ENCODE measurements at regions not wholly inside any gene's neighbourhood (a gene's known extent, or its start where the extent isn't known, plus 50 kb on each side); places are given as distances from the start of the nearest gene placed in this dataset.

GRCh38 chr4:166538491-166539005 lies 665.5 kb downstream of the TLL1 start:
- no peak for TF ChIP-seq CTCF (IDR thresholded peaks at IDR 0.05; ENCODE audit: partially characterized antibody, unreplicated experiment)
- H3K27ac Mint-ChIP-seq (ENCODE audit: unreplicated experiment) = no peak overlapping the region

GRCh38 chr4:166546009-166546408 lies 673.0 kb downstream of the TLL1 start:
- Mint-ChIP-seq H3K4me1 (ENCODE audit: low read depth, unreplicated experiment) (no peaks in the 10 kb centered on the region), H3K4me3 (ENCODE audit: unreplicated experiment) (no peak overlapping the region), H3K27ac (ENCODE audit: unreplicated experiment) (no peak overlapping the region), H3K27me3 (ENCODE audit: unreplicated experiment) (peaks cover 2% of the 10 kb centered on the region), H3K9me3 (ENCODE audit: unreplicated experiment) (peaks cover 3% of the 10 kb centered on the region), H3K36me3 (ENCODE audit: unreplicated experiment) (no peaks in the 10 kb centered on the region)
- TF ChIP-seq CTCF (IDR thresholded peaks at IDR 0.05; ENCODE audit: partially characterized antibody, unreplicated experiment) = no peak
- DNase-seq = no peak

More at GRCh38 chr4:166538491-166539005, 665.5 kb downstream of the TLL1 start:
- H3K36me3 Mint-ChIP-seq (ENCODE audit: unreplicated experiment) = no peaks in the 10 kb centered on the region
- no peaks in the 10 kb centered on the region for H3K27me3 Mint-ChIP-seq (ENCODE audit: unreplicated experiment)
- no peak for DNase-seq
- no peaks in the 10 kb centered on the region for H3K4me1 Mint-ChIP-seq (ENCODE audit: low read depth, unreplicated experiment)
- peaks cover 3% of the 10 kb centered on the region for H3K9me3 Mint-ChIP-seq (ENCODE audit: unreplicated experiment)
- H3K4me3 Mint-ChIP-seq (ENCODE audit: unreplicated experiment) = no peak overlapping the region

GRCh38 chr4:166577639-166578038 lies 656.7 kb downstream of the SPOCK3 start:
- no peak for DNase-seq
- H3K36me3 Mint-ChIP-seq (ENCODE audit: unreplicated experiment) = no peaks in the 10 kb centered on the region
- no peak overlapping the region for H3K27ac Mint-ChIP-seq (ENCODE audit: unreplicated experiment)
- H3K4me3 Mint-ChIP-seq (ENCODE audit: unreplicated experiment) = no peak overlapping the region
- H3K27me3 Mint-ChIP-seq (ENCODE audit: unreplicated experiment) = no peaks in the 10 kb centered on the region
- no peaks in the 10 kb centered on the region for H3K4me1 Mint-ChIP-seq (ENCODE audit: low read depth, unreplicated experiment)
- no peaks in the 10 kb centered on the region for H3K9me3 Mint-ChIP-seq (ENCODE audit: unreplicated experiment)
- no peak for TF ChIP-seq CTCF (IDR thresholded peaks at IDR 0.05; ENCODE audit: partially characterized antibody, unreplicated experiment)

- H3K4me1 Mint-ChIP-seq (ENCODE audit: low read depth, unreplicated experiment) = no peaks in the 10 kb centered on the region
- no peaks in the 10 kb centered on the region for H3K27me3 Mint-ChIP-seq (ENCODE audit: unreplicated experiment)
- DNase-seq = no peak
- no peak overlapping the region for H3K27ac Mint-ChIP-seq (ENCODE audit: unreplicated experiment)
- no peaks in the 10 kb centered on the region for H3K9me3 Mint-ChIP-seq (ENCODE audit: unreplicated experiment)
- TF ChIP-seq CTCF (IDR thresholded peaks at IDR 0.05; ENCODE audit: partially characterized antibody, unreplicated experiment) = no peak
- no peaks in the 10 kb centered on the region for H3K36me3 Mint-ChIP-seq (ENCODE audit: unreplicated experiment)
- H3K4me3 Mint-ChIP-seq (ENCODE audit: unreplicated experiment) = no peak overlapping the region
Observed at GRCh38 chr4:166585491-166585890, 648.8 kb downstream of the SPOCK3 start.

GRCh38 chr4:166594326-166594946 lies 639.9 kb downstream of the SPOCK3 start:
- Mint-ChIP-seq H3K36me3 (ENCODE audit: unreplicated experiment) (no peaks in the 10 kb centered on the region), H3K27ac (ENCODE audit: unreplicated experiment) (no peak overlapping the region), H3K4me3 (ENCODE audit: unreplicated experiment) (no peak overlapping the region), H3K4me1 (ENCODE audit: low read depth, unreplicated experiment) (no peaks in the 10 kb centered on the region), H3K9me3 (ENCODE audit: unreplicated experiment) (no peaks in the 10 kb centered on the region), H3K27me3 (ENCODE audit: unreplicated experiment) (no peaks in the 10 kb centered on the region)
- peak; percentile 25 for DNase-seq
- no peak for TF ChIP-seq CTCF (IDR thresholded peaks at IDR 0.05; ENCODE audit: partially characterized antibody, unreplicated experiment)
